ENCODE measurements at regions not wholly inside any gene's neighbourhood (a gene's known extent, or its start where the extent isn't known, plus 50 kb on each side); places are given as distances from the start of the nearest gene placed in this dataset.

DNA sequence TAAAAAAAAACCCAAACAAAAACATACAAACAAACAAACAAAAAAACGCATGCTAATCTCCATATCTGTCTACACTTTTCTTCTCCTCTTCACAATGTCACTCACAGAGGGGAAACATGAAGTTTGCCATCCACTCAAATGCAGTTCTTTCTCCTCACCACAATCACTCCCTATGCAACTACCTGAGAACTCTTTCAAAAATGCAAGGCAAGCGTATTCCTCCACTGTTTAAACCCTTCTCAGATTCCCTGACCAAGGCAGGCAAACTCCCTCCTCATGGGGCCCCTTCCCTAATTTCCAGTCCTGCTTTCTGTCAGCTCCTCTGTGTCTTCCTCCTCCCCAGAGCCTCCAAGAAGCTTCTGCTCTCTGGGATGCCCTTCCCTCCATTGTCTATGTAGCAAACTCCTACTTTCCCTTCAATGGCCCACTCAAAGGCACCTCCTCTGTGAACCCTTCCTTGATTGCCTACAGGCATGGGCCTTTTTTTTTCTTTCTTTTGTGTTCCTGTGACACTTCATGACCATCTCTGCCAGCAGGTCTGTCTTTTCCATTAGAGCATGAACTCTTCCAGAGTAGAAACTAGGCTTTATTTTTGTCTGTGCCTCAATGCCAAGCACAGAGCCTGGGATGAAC, 143.8 kb upstream of the SLC1A4 start:
- H3K4me3 ChIP-seq (ENCODE audit: control insufficient read depth, low read depth, low read length) = no peak overlapping the region
- TF ChIP-seq, protein P1, sequence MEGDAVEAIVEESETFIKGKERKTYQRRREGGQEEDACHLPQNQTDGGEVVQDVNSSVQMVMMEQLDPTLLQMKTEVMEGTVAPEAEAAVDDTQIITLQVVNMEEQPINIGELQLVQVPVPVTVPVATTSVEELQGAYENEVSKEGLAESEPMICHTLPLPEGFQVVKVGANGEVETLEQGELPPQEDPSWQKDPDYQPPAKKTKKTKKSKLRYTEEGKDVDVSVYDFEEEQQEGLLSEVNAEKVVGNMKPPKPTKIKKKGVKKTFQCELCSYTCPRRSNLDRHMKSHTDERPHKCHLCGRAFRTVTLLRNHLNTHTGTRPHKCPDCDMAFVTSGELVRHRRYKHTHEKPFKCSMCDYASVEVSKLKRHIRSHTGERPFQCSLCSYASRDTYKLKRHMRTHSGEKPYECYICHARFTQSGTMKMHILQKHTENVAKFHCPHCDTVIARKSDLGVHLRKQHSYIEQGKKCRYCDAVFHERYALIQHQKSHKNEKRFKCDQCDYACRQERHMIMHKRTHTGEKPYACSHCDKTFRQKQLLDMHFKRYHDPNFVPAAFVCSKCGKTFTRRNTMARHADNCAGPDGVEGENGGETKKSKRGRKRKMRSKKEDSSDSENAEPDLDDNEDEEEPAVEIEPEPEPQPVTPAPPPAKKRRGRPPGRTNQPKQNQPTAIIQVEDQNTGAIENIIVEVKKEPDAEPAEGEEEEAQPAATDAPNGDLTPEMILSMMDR (conservative IDR thresholded peaks at IDR 0.05; ENCODE audit: control insufficient read depth, insufficient read depth, low read depth, low read length) = no peak
- DNase-seq (ENCODE audit: low read depth) = no peak

DNA sequence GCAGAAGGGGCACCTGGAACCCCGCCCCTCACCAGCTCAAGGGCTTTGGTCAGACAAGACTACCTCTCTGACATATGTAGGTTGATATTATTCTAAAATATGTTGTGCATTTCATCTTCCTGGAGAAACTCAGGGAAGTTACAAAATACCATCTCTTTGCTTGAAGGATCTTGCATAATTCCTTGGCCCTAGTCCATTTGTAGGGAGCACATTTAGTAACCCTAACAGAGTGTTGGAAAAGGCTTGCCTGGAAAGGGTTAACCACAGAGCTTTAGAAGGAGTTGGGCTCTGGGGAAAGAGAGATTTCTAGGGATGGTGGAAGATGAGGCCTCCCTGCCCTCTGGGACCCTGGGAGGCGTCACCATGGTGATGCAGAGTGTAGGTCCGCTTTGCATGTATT, 143.0 kb upstream of the SLC1A4 start:
- TF ChIP-seq, protein P1 (conservative IDR thresholded peaks at IDR 0.05; ENCODE audit: control insufficient read depth, insufficient read depth, low read depth, low read length) = no peak
- peak; percentile 72 for DNase-seq (ENCODE audit: low read depth)
- H3K4me3 ChIP-seq (ENCODE audit: control insufficient read depth, low read depth, low read length) = no peak overlapping the region

DNA sequence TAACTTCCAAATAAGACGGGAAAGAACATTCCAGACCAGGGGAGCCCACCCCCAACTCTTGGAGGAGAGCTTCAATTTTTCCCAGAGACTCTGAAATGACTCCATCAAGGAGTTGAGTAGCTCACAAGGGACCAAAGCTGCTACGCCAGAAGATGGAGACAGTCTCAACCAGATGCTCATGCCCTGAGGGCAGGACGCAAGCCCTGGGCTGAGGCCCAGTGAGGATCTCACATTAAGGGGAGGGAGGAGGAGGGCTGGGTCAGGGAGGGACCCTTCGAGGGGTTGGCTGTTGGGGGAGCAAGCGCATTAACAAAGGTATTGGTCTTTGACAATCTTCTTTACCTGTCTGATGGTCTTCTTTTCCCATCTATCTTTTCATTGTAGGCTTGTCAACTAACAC, 141.3 kb upstream of the SLC1A4 start:
- TF ChIP-seq, protein P1 (conservative IDR thresholded peaks at IDR 0.05; ENCODE audit: control insufficient read depth, insufficient read depth, low read depth, low read length) = no peak
- H3K4me3 ChIP-seq (ENCODE audit: control insufficient read depth, low read depth, low read length) = no peak overlapping the region
- no peak for DNase-seq (ENCODE audit: low read depth)

DNA sequence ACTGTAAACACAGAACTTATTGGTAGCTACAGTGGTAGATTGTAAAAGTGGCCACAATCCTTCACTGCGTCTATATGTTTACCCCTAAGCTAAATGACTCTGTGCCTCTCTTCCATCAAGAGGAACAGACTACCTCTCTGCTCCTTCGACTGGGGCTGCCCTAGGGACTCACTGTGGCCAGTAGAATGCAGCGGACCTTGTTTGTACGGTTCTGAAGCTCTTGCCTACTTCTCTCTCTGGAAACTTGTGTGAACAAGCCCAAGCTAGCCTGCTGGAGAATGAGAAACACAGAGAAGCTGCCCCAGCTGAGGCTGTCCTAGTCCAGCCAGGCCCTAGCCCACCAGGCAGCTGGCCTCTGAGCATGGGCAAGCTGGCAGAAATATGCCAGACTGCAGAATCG, 140.8 kb upstream of the SLC1A4 start:
- TF ChIP-seq, protein P1 (conservative IDR thresholded peaks at IDR 0.05; ENCODE audit: control insufficient read depth, insufficient read depth, low read depth, low read length) = no peak
- no peak for DNase-seq (ENCODE audit: low read depth)
- H3K4me3 ChIP-seq (ENCODE audit: control insufficient read depth, low read depth, low read length) = no peak overlapping the region

DNA sequence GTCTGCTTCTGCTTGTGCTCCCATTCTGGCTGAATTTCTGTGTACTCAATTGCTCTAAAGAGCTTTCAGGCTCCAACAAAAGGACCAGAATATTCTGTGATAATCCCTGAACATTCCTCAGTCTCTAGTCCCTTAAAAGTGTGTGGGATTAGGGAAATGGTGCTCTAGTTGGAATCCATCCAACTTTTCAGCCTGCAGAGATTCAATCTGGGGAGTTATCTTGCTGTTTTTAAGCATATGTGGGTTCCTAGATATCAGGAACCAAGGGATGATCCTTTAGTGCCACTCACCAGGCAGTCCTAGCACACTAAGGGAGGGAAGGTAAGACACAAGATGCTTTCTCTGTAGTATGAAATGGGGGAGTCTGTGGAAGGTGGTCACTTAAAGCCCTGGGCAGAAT, 140.3 kb upstream of the SLC1A4 start:
- no peak for DNase-seq (ENCODE audit: low read depth)
- TF ChIP-seq, protein P1 (conservative IDR thresholded peaks at IDR 0.05; ENCODE audit: control insufficient read depth, insufficient read depth, low read depth, low read length) = no peak
- H3K4me3 ChIP-seq (ENCODE audit: control insufficient read depth, low read depth, low read length) = no peak overlapping the region

DNA sequence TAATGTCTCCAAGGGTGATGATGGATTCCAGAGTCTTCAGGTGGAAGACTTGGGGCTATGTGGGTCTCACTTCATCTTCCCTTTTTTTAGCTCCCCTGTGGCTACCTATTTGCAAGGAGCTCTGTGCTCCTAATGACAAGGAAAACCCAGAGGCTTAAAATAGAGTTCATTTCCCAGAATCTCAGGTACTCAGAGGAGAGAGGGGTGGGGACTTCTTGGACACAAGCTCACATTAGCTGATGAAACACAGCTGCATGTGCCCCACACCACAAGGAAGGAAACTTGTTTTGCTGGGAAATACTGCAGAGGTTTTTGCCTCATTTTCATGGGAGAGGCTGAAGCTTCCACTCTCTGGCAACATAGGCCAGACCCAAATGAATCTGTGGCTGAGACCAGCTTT, 138.6 kb upstream of the SLC1A4 start:
- H3K4me3 ChIP-seq (ENCODE audit: control insufficient read depth, low read depth, low read length) = no peak overlapping the region
- TF ChIP-seq, protein P1 (conservative IDR thresholded peaks at IDR 0.05; ENCODE audit: control insufficient read depth, insufficient read depth, low read depth, low read length) = no peak
- no peak for DNase-seq (ENCODE audit: low read depth)

DNA sequence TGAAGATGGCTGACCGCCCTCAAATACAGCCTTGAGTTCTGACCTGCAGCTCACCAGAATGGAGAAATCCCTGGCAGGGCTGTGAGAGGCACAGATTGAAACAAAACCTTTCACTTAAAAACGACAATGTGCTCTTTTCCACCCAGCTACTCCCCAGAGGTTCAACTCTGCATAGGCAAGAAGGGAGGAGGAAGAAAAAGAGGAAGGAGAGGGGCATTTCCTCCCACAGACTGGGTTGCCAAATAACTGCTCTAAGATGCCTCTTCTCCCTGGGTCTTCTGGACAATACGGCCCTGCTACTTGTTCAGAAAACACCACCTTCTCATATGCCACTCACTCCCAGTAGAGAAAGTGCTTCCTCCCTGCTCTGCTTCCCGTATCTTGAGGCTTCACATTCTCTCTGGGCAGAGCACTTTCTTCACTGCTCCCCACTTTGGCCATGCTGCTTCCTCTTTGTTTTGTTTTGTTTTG, 136.4 kb upstream of the SLC1A4 start:
- DNase-seq (ENCODE audit: low read depth) = no peak
- TF ChIP-seq, protein P1 (conservative IDR thresholded peaks at IDR 0.05; ENCODE audit: control insufficient read depth, insufficient read depth, low read depth, low read length) = no peak
- H3K4me3 ChIP-seq (ENCODE audit: control insufficient read depth, low read depth, low read length) = no peak overlapping the region
